H1 (cell line): ENCODE measurements at regions not wholly inside any gene's neighbourhood (a gene's known extent, or its start where the extent isn't known, plus 50 kb on each side); places are given as distances from the start of the nearest gene placed in this dataset.

ENCODE experiments used
- CTCF ChIA-PET: fragments of 300-600 bp; sonication (Branson Sonifier 250); formaldehyde crosslinking; loops from one replicate; lab custom pipeline; 2021; ENCODE audit not compliant: partially characterized antibody; lab: Charles Lee
- POLR2A ChIA-PET: fragments of 300-600 bp; sonication (Branson Sonifier 250); formaldehyde crosslinking; loops from one replicate; lab custom pipeline; 2021; ENCODE audit warnings: inconsistent platforms; ENCODE audit not compliant: partially characterized antibody; lab: Charles Lee
- DNase-seq, 2 experiments: peaks; one replicate each; pipeline versions ENCODE4 v3.0.0 to v3.0.0-alpha.2; 2010 to 2022; ENCODE audit warnings: low spot score in 2 of 2, low read depth in 1 of 2, mixed read lengths in 1 of 2
- FAIRE-seq: peaks from 2 replicates; lab custom pipeline; 2011; peaks lifted over from hg19 to GRCh38; lab: Jason Lieb, UNC
- H2AFZ ChIP-seq: 2 replicates; pipeline ENCODE4 v1.8.1; 2012; ENCODE audit warnings: low read length, inconsistent platforms
- H2AK5ac ChIP-seq: 2 replicates; pipeline ENCODE4 v1.6.1; 2013; ENCODE audit warnings: low read depth, low read length
- H2BK120ac ChIP-seq: replicated peaks from 2 replicates; pipeline ENCODE3; 2013; ENCODE audit warnings: low read depth, low read length, inconsistent platforms
- H2BK12ac ChIP-seq: 2 replicates; pipeline ENCODE4 v1.6.1; 2013; ENCODE audit warnings: low read depth, low read length
- H2BK15ac ChIP-seq: 2 replicates; pipeline ENCODE4 v1.6.1; 2013; ENCODE audit warnings: low read length
- H2BK20ac ChIP-seq: 2 replicates; pipeline ENCODE4 v1.6.1; 2013; ENCODE audit warnings: low read length
- H2BK5ac ChIP-seq: 2 replicates; pipeline ENCODE4 v1.6.1; 2013; ENCODE audit warnings: low read depth, low read length
- H3K14ac ChIP-seq: 2 replicates; pipeline ENCODE4 v1.6.1; 2013; ENCODE audit warnings: inconsistent platforms; ENCODE audit not compliant: insufficient read length
- H3K18ac ChIP-seq: 2 replicates; pipeline ENCODE4 v1.6.1; 2013; ENCODE audit warnings: low read length; ENCODE audit errors: extremely low read depth
- H3K23ac ChIP-seq: 2 replicates; pipeline ENCODE4 v1.6.1; 2013; ENCODE audit warnings: inconsistent platforms; ENCODE audit not compliant: insufficient read length
- H3K23me2 ChIP-seq: 2 replicates; pipeline ENCODE4 v1.6.1; 2013; ENCODE audit warnings: low read depth, low read length
- H3K27ac ChIP-seq: 2 replicates; pipeline ENCODE4 v1.6.1; 2011; ENCODE audit warnings: low read depth, low read length, inconsistent platforms
- H3K27me3 ChIP-seq, 4 experiments: replicated peaks in 1 of 4; 1 replicate in 1 of 4; 2 replicates in 3 of 4; pipeline versions ENCODE4 v1.6.1 to v1.8.1; 2011 to 2013; ENCODE audit warnings: low read length in 3 of 4, mild to moderate bottlenecking in 3 of 4, inconsistent platforms in 2 of 4, mixed read lengths in 2 of 4, moderate library complexity in 1 of 4; ENCODE audit not compliant: control insufficient read depth in 3 of 4, insufficient read depth in 3 of 4; ENCODE audit errors: extremely low read depth in 1 of 4
- H3K36me3 ChIP-seq, 4 experiments: 2 replicates each; pipeline versions ENCODE4 v1.6.1 to v1.8.1; 2011 to 2013; ENCODE audit warnings: mild to moderate bottlenecking in 4 of 4, low read length in 3 of 4, moderate library complexity in 2 of 4, control low read depth in 1 of 4, inconsistent platforms in 1 of 4; ENCODE audit not compliant: insufficient read depth in 4 of 4, control insufficient read depth in 2 of 4
- H3K4ac ChIP-seq: replicated peaks from 2 replicates; pipeline ENCODE3; 2013; ENCODE audit warnings: low read length, low read depth, mixed read lengths, inconsistent platforms; ENCODE audit not compliant: insufficient read length
- H3K4me1 ChIP-seq, 4 experiments: replicated peaks in 1 of 4; 1 replicate in 1 of 4; 2 replicates in 3 of 4; pipeline versions ENCODE4 v1.6.1 to v1.8.1; 2011 to 2013; ENCODE audit warnings: low read length in 3 of 4, inconsistent platforms in 2 of 4, mixed read lengths in 1 of 4; ENCODE audit not compliant: insufficient read depth in 4 of 4, control insufficient read depth in 3 of 4
- H3K4me2 ChIP-seq, 2 experiments: 2 replicates each; pipeline versions ENCODE4 v1.6.1 to v1.8.1; 2011 to 2013; ENCODE audit warnings: low read depth in 2 of 2, low read length in 2 of 2, control low read depth in 1 of 2, inconsistent platforms in 1 of 2, mild to moderate bottlenecking in 1 of 2; ENCODE audit not compliant: insufficient read depth in 1 of 2
- H3K4me3 ChIP-seq, 4 experiments: fragments of 200-600, 300-600 bp in 1 of 4; sonication (generic), shearing (Covaris generic), sonication (Bioruptor Twin) in 1 of 4; 2 replicates each; pipeline versions ENCODE4 v1.5.1 to v1.8.1; 2011 to 2016; ENCODE audit warnings: low read length in 4 of 4, low read depth in 3 of 4, control low read depth in 2 of 4, inconsistent platforms in 2 of 4, mild to moderate bottlenecking in 2 of 4, mixed read lengths in 1 of 4, moderate library complexity in 1 of 4; ENCODE audit not compliant: insufficient read depth in 2 of 4; ENCODE audit errors: extremely low read depth in 1 of 4
- H3K56ac ChIP-seq: replicated peaks from 2 replicates; pipeline ENCODE3; 2013; ENCODE audit warnings: low read depth, mild to moderate bottlenecking, mixed read lengths, low read length, inconsistent platforms; ENCODE audit not compliant: insufficient read length
- H3K79me1 ChIP-seq: 2 replicates; pipeline ENCODE4 v1.6.1; 2013; ENCODE audit warnings: low read depth, low read length, control low read depth
- H3K79me2 ChIP-seq, 2 experiments: 2 replicates each; pipeline versions ENCODE4 v1.6.1 to v1.8.1; 2012 to 2013; ENCODE audit warnings: low read length in 2 of 2, mild to moderate bottlenecking in 2 of 2, inconsistent platforms in 1 of 2; ENCODE audit not compliant: insufficient read depth in 2 of 2, control insufficient read depth in 1 of 2
- H3K9ac ChIP-seq, 4 experiments: replicated peaks in 1 of 4; 1 replicate in 1 of 4; 2 replicates in 3 of 4; pipeline versions ENCODE4 v1.6.1 to v1.8.1; 2011 to 2013; ENCODE audit warnings: low read depth in 3 of 4, low read length in 3 of 4, control low read depth in 2 of 4, mild to moderate bottlenecking in 2 of 4, moderate library complexity in 2 of 4, inconsistent platforms in 1 of 4; ENCODE audit errors: extremely low read depth in 1 of 4
- H3K9me3 ChIP-seq, 2 experiments: 2 replicates each; pipeline versions ENCODE4 v1.6.1 to v1.8.1; 2012 to 2013; ENCODE audit warnings: mild to moderate bottlenecking in 2 of 2, moderate library complexity in 2 of 2, control low read depth in 1 of 2, inconsistent platforms in 1 of 2, low read depth in 1 of 2, low read length in 1 of 2, mixed read lengths in 1 of 2; ENCODE audit not compliant: insufficient read depth in 2 of 2
- H4K20me1 ChIP-seq, 2 experiments: replicated peaks in 1 of 2; 2 replicates each; pipeline versions ENCODE3 to v1.8.1; 2011 to 2013; ENCODE audit warnings: inconsistent platforms in 2 of 2, low read length in 2 of 2, mild to moderate bottlenecking in 1 of 2; ENCODE audit not compliant: insufficient read depth in 2 of 2, control insufficient read depth in 1 of 2
- H4K5ac ChIP-seq: 2 replicates; pipeline ENCODE4 v1.6.1; 2013; ENCODE audit warnings: low read length, low read depth, mixed read lengths, inconsistent platforms; ENCODE audit not compliant: insufficient read length
- H4K8ac ChIP-seq: 2 replicates; pipeline ENCODE4 v1.8.0; 2013; ENCODE audit warnings: mild to moderate bottlenecking, moderate library complexity, low read length, inconsistent platforms; ENCODE audit not compliant: insufficient read depth; ENCODE audit errors: extremely low read depth
- H4K91ac ChIP-seq: replicated peaks from 2 replicates; pipeline ENCODE3; 2013; ENCODE audit warnings: low read length, mixed read lengths, inconsistent platforms; ENCODE audit not compliant: insufficient read length
- EGR1 ChIP-seq: IDR thresholded peaks from 2 replicates; pipeline ENCODE4 v1.6.1; 2011; ENCODE audit warnings: low read depth, low read length, borderline replicate concordance
- JUND ChIP-seq: IDR thresholded peaks from 2 replicates; pipeline ENCODE4 v1.6.1; 2011; ENCODE audit warnings: mild to moderate bottlenecking, improper control_type of control experiment, low read length
- SIX5 ChIP-seq: IDR thresholded peaks from 2 replicates; pipeline ENCODE4 v1.6.1; 2011; ENCODE audit warnings: mild to moderate bottlenecking, low read depth, low read length
- WGBS, 2 experiments: shearing (Covaris generic) in 1 of 2; methylation state at CpG; one replicate each; pipeline versions ENCODE4 v1.1.6 to v1.1.7; 2013 to 2015; ENCODE audit warnings: low lambda C conversion rate in 2 of 2, mixed read lengths in 2 of 2, inconsistent platforms in 1 of 2, low coverage in 1 of 2, missing lambda C conversion rate in 1 of 2; ENCODE audit not compliant: insufficient replicate concordance in 2 of 2, insufficient coverage in 1 of 2, insufficient read length in 1 of 2; ENCODE audit errors: extremely low coverage in 1 of 2, missing lambda C conversion rate in 1 of 2; 5-methylcytosine and 5-hydroxymethylcytosine counted together

GRCh38 chr2:221169724-221170123 is 402.4 kb downstream of the EPHA4 start:
- Histone ChIP-seq H3K36me3 (no peaks in the 10 kb centered on the region), H2BK15ac (no peak overlapping the region), H3K23ac (no peak overlapping the region), H3K27me3 (no peaks in the 10 kb centered on the region), H2AK5ac (no peak overlapping the region), H3K9ac (no peak overlapping the region), H3K18ac (no peak overlapping the region), H4K20me1 (no peaks in the 10 kb centered on the region), H2BK12ac (no peak overlapping the region), H2BK5ac (no peak overlapping the region), H3K9me3 (peaks cover 0 to 3% of the 10 kb centered on the region in 2 experiments; a peak in 1 of 4 replicates), H3K4ac (no peak overlapping the region), H3K79me1 (no peaks in the 10 kb centered on the region), H2AFZ (no peak overlapping the region), H4K8ac (no peak overlapping the region), H3K14ac (no peak overlapping the region), H4K91ac (no peak overlapping the region), H3K4me2 (no peak overlapping the region), H3K27ac (no peak overlapping the region), H3K4me3 (no peak overlapping the region), H2BK120ac (no peak overlapping the region), H2BK20ac (no peak overlapping the region), H4K5ac (no peak overlapping the region), H3K79me2 (no peaks in the 10 kb centered on the region), H3K4me1 (no peaks in the 10 kb centered on the region), H3K56ac (no peak overlapping the region), H3K23me2 (no peaks in the 10 kb centered on the region)
- no peak for FAIRE-seq
- ChIA-PET POLR2A (no interaction called here), CTCF (no interaction called here)
- TF ChIP-seq SIX5 (no peak), EGR1 (no peak), JUND (no peak)
- 98% methylated on average over 6 of the region's 6 CpGs; no CpG with 5 or more reads in 1 of the 2 experiments for WGBS, 2 experiments
- DNase-seq: no peak
